ENCODE measurements at regions not wholly inside any gene's neighbourhood (a gene's known extent, or its start where the extent isn't known, plus 50 kb on each side); places are given as distances from the start of the nearest gene placed in this dataset.

GRCh38 chr13:24081387-24081786 lies 79.1 kb upstream of the SPATA13 start:
- DNase-seq (ENCODE audit: low read depth in 3 of 3) = no peak

- no peak for DNase-seq (ENCODE audit: low read depth in 3 of 3)
These were observed 77.4 kb upstream of the SPATA13 start for GRCh38 chr13:24083141-24083540.

GRCh38 chr13:24083722-24084421 lies 76.6 kb upstream of the SPATA13 start:
- DNase-seq (ENCODE audit: low read depth in 3 of 3) = no peak

- DNase-seq (ENCODE audit: low read depth in 3 of 3) = no peak
These were observed 74.9 kb upstream of the SPATA13 start for GRCh38 chr13:24085662-24086061.

- DNase-seq (ENCODE audit: low read depth in 3 of 3) = no peak
These were observed 73.9 kb upstream of the SPATA13 start for GRCh38 chr13:24086642-24087041.

- no peak for DNase-seq (ENCODE audit: low read depth in 3 of 3)
These were observed 72.8 kb upstream of the SPATA13 start for GRCh38 chr13:24087605-24088225.

GRCh38 chr13:24090049-24090448 lies 70.5 kb upstream of the SPATA13 start:
- no peak for DNase-seq (ENCODE audit: low read depth in 3 of 3)

GRCh38 chr13:24091080-24091479 lies 69.4 kb upstream of the SPATA13 start:
- no peak for DNase-seq (ENCODE audit: low read depth in 3 of 3)

GRCh38 chr13:24092108-24092507 lies 68.4 kb upstream of the SPATA13 start:
- DNase-seq (ENCODE audit: low read depth in 3 of 3) = no peak

GRCh38 chr13:24093047-24093446 lies 67.5 kb upstream of the SPATA13 start:
- no peak for DNase-seq (ENCODE audit: low read depth in 3 of 3)

- DNase-seq (ENCODE audit: low read depth in 3 of 3) = no peak
These were observed 63.9 kb upstream of the SPATA13 start for GRCh38 chr13:24096659-24097058.

- DNase-seq (ENCODE audit: low read depth in 3 of 3) = peak; percentile 25 to 48 (median 35)
These were observed 63.5 kb upstream of the SPATA13 start for GRCh38 chr13:24097064-24097463.

- peak; percentile 4 to 21 (median 13) for DNase-seq (ENCODE audit: low read depth in 3 of 3)
These were observed 62.9 kb upstream of the SPATA13 start for GRCh38 chr13:24097667-24098066.

GRCh38 chr13:24099490-24099889 lies 61.0 kb upstream of the SPATA13 start:
- DNase-seq (ENCODE audit: low read depth in 3 of 3) = no peak

- DNase-seq (ENCODE audit: low read depth in 3 of 3) = no peak
These were observed 60.3 kb upstream of the SPATA13 start for GRCh38 chr13:24100188-24100587.

- DNase-seq (ENCODE audit: low read depth in 3 of 3) = no peak
These were observed 56.6 kb upstream of the SPATA13 start for GRCh38 chr13:24103782-24104372.

- DNase-seq (ENCODE audit: low read depth in 3 of 3) = no peak
These were observed 55.8 kb upstream of the SPATA13 start for GRCh38 chr13:24104723-24105122.

GRCh38 chr13:24106429-24106828 lies 54.1 kb upstream of the SPATA13 start:
- DNase-seq (ENCODE audit: low read depth in 3 of 3) = no peak

GRCh38 chr13:24107955-24108614 lies 52.4 kb upstream of the SPATA13 start:
- no peak for DNase-seq (ENCODE audit: low read depth in 3 of 3)

GRCh38 chr13:24108615-24108965 lies 51.9 kb upstream of the SPATA13 start:
- no peak for DNase-seq (ENCODE audit: low read depth in 3 of 3)

- DNase-seq (ENCODE audit: low read depth in 3 of 3) = no peak
These were observed 50.5 kb upstream of the SPATA13 start for GRCh38 chr13:24110011-24110410.
